GM21825 (cell line): ENCODE measurements at regions not wholly inside any gene's neighbourhood (a gene's known extent, or its start where the extent isn't known, plus 50 kb on each side); places are given as distances from the start of the nearest gene placed in this dataset.
"Not testable (repeated sequence)": the region's sequence is repeated elsewhere in the genome, so short reads cannot be mapped to it uniquely, and the experiment has no call there.

Experiments
- ATAC-seq: cut with Tn5 transposase; IDR thresholded peaks from one replicate; pipeline ENCODE4 v1.9.1; 2021; ENCODE audit warnings: mild to moderate bottlenecking, moderate library complexity; ENCODE audit not compliant: unreplicated experiment

DNA sequence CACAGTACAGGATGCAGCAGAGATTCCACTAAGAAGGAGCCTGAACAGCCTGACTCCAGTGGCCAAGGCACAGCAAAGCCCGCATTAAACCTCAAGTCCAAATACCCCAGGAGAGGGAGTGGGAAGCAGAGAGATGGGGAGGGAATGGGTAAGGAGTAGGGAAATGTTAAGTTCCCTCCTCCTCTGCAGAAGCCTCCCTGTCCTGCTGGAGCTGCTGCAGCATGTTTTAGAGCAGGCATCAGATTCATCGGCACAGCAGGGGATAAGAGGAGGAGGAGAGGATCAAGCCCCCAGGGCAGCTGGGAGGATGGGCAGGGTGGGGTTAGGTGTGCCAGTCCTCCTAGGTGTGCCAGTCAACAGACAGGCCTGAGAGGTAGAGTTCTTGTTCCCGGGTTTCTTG is 709.7 kb downstream of the PTPRU start:
- ATAC-seq: no peak

DNA sequence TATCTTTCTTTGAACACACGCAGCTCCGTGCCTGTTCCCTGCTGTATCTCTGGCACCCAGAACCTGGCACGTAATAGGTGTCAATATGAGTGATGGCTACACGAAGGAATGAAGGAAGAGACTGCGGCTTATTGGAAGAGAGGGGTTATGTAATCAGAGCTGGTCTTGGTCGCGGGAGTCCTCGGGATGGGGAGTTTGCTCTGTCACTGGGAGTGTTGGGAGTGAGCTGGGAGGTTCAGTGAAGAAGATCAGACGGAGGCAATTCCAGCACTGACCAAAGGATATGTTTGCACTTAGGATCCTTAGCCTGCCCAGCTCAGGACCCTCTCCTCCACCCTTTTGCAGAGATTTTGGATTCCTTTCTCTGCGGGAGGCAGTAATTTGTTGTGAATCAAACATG is 709.1 kb downstream of the PTPRU start:
- ATAC-seq: no peak

DNA sequence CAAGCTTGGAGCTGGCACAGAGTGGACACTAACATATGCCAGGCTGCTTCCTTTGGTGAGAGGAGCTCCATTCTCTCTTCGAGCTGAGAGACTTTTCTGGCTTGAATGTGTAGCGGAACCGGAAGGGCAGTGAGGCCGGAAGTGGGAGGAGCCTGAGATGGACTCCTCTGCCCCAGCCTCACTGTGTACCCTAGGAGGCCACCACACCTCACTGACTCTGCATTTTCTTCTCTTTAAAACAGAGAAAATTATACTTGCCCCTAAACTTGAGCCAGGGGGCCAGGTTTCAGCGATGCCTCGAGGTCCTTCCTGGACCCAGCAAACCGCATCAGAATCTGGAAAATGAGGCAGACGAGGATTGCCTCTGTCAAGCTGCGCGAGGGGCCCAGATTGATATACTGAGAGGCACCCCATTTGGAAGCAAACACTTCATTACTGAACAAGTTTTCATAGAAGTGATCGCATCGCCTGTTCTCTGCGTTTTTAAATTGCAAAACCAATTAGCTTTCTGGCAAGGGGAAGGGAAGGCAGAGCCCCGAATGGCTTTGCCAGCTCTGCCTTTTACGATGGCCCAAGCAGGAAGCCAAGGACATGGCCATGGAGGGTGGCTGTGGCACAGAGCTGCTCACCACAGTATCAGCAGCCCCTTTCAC is 708.1 kb downstream of the PTPRU start:
- no peak for ATAC-seq

DNA sequence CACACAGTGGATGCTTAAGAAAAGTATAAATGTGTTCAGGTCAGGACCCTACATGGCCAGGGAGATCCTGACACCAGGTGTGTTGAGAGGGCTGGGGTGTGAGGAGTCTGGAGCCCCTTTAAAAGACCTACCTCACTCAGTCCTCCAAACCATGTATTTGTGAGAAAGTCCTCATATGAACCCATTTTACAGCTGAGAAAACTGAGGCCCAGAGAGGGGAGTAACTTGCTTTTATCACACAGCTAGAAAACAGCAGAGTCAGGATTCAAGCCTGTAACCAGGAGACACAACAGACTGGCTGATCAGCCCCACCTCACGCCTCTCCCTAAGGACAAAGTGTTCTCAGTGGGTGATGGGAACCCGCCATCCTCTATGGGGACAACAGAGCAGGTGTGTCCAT is 706.7 kb downstream of the PTPRU start:
- ATAC-seq: no peak

DNA sequence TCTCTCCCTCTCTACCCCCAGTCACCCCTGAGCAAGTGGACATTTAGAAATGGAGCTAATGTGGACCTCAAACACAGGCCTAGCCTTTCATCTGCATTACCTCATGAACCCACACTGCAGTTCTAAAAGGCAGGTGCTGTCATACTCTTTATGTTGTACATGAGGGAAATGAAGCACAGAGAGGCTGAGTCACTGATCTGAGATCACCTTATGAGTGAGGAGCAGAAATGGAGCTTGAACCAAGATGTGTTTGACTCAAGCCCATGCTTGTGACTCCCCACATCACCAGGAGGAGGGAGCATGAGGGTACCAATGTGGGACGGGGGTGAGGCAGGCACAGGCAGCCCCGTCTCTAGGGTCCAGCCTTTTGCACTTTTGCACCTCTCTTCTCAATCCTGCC is 702.8 kb downstream of the PTPRU start:
- no peak for ATAC-seq

DNA sequence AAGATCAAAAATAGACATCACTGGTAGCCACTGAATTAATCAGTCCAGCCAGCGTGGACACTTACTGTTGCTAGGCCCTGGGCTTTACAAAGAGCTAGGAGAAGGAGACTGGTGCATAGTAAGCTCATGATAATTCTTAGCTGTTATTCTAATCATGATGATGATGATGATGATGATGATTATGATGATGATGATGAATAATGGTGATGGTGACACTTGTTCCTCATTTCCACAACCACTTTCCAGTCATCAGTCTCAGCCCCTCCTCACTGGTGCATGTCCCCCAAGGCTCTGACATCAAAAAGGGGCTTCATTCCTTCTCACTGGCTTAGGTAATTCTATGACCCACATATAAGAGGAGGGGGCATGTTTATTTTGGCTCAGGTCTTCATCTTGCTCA is 701.0 kb downstream of the PTPRU start:
- no peak for ATAC-seq

DNA sequence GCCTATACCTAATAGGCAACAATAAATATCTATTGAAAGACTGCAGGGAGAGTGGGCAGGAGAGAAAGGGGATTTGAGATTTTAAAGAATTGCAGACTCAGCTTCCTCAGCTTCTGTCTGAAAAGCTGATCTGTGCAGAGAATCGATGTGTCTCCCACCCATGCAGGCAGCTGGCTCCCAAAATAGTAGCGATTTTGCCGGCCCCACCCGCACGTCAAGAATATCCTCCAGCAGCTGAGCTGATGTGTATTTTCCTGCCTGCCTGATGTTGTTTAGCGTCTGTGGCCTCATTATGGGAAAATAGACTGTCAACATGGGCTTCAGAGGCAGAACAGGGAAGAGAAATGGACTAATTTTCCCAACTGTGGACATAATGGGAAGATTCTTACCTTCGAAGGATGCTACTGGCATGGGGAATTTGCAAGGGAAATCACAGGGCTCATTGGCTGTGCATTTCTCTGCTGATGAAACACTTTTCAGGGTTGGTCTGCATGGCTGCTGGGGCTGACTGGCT is 699.8 kb downstream of the PTPRU start:
- ATAC-seq: no peak

DNA sequence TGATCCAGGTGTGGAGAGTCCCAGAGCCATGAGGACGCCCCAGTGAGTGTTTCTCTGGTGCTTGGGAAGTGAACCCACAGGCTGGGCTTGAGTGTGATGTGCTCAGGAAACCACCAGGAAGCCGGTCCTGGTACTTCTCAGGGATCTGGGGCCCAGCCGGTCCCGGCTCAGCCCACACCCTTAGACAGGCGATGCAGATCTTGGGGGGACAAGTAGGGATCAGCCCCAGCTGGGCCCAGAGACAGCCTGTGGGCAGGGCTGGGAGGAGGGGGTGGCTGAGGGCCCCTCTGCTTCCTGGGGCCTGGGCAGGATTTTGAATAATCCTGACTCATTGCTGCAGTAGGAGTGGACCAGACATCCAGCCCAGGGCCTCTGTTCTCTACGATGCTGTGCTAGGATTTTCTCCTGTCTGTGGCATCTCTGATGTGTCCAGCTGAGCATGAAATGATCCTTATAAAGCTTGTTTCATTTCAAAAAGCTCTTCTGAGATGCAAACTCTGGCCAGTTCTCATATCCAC is 698.0 kb downstream of the PTPRU start:
- no peak for ATAC-seq

DNA sequence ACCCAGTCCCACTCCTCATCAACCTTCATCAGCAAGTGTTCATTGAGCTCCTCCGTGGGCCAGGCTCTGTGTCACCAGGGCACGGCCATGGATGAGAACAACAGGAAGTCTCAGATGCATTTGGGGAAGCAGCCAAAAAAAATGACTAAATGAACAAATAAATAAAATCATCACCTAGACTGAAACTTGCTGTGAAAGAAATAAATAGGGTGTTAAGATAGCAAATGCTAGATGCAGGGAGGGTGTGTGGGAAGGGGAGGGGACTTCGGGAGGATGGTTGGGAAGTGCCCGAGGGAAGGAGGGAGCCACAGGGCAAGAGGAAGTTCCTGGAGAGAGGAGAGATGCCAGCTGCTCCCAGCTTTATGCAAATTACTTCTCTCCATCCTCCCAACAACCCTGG is 696.7 kb downstream of the PTPRU start:
- ATAC-seq: no peak

DNA sequence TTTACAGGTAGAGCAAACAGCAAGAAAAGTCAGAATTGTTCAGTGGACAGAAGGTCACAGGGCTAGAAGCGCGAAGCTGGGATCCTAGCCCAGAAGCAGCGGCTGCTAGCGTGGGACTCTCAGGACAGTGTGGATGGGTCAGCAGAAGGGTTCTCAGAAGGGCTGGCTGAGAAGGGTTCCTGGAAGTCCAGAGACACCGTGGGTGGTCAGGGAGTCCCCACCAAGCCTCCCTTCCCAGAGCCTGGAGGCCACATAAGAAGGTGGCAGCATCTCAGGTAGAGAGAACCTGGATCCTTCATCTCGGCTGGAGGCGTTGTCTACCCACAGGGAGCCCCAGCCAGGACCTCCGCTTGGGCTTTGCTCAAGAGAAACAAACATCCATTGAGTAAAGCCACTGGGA is 696.3 kb downstream of the PTPRU start:
- ATAC-seq: no peak

DNA sequence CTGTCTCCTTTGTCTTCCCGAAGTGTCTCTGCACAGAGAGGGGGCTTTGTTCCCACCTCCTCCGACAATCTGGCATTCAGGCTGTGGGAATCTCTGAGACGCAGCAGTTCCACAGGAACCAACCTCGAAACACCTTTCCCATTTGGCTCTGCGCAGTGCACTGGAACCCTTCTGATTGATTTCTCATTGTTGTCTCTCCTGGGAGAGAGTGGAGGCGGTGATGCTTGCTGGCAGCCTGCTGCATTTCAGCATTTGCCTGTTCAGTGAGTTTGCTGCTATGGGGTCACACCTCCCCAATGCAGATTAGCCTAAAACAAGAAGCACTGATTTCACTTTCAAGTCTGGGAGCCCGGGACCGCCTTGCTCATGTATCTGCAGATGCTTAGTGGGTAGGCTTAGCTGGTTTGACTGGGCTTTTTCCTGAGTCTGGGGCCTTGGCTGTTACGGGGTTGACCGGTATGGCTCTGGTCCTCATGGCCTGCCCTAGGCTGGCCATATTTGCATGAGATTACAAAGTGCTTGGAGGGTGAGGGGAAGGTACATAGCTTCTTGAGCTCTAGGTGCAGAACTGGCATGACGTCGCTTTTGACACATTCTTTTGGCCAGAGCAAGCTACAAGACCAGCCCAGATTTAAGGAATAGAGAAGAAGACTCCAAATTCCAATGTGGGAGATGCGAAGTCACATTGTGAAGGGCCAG is 695.3 kb downstream of the PTPRU start:
- ATAC-seq: no peak

DNA sequence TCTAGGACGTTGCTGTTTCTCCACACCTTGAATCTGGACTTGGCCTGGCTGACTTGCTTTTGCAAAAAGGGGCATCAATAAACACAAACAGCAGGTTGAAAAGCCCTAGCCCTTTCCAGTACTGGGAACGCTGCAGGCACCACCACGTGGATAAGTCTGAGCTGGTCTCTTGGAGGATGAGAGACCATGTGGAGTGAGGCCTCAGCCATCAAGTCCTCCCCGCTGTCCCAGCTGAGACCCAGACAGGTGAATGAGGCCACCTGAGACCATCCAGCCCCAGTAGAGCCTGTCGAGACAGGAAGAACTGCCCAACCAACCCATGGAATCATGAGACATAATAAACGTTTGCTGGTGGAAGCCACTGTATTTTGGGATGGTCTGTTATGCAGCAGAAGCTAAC is 688.7 kb downstream of the PTPRU start:
- ATAC-seq: no peak

DNA sequence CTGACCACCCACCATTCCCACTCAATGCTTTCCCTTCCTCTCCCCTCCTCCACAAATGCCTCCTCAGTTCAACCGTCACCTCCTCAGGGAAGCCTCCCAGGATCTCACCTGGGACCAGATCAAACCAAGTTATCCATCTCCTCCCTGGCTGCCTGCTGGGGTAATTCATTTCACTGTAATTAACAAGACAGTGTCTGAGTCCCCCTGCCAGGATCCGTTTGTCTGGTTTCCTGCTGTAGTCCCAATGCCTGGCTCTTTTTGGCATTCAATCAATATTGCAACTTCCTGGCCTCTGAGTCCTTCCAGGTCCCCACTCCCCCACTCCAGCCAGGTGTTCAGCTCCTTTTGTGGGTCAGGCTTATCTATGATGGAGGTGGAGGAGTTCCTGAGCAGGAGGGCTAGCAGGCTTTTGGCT is 687.7 kb downstream of the PTPRU start:
- ATAC-seq: no peak

DNA sequence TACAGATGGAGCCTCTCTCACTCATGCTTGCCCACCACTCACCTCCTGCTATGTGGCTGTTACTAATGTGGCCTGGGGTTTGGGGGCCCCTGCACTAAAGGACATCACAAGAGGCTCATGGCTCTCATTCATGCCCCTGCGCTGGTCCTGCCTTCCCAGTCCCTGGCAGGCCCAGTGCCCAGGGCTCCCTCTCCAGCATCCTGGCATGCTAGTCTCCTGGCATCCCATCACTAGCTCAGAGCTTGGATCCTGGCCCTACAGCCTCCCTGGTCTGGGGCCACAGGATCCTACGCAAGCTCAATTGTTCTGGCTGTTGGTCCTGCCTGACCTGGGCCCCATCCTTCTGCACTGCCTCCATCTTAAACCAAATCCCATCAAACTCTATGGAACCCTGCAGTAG is 685.4 kb downstream of the PTPRU start:
- ATAC-seq: no peak

DNA sequence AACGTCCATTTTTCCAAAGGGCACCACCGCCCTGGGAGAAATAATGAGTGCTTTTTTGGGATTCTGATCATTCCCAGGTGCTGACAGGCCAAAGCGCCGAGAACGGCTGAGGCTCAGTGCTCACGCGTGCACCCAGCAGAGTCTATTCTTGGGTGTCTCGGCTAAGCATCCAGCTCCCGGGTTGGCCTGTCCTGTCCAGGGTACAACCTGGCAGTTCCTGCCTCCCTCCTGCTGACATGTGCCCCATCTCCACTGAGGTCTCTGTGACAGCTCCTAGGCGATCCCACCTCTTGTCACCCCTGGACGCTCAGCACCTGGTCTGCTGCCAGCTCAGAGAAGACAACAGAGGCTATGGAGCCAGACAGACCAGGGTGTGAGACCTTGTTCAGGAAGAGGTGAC is 684.5 kb downstream of the PTPRU start:
- ATAC-seq: no peak

DNA sequence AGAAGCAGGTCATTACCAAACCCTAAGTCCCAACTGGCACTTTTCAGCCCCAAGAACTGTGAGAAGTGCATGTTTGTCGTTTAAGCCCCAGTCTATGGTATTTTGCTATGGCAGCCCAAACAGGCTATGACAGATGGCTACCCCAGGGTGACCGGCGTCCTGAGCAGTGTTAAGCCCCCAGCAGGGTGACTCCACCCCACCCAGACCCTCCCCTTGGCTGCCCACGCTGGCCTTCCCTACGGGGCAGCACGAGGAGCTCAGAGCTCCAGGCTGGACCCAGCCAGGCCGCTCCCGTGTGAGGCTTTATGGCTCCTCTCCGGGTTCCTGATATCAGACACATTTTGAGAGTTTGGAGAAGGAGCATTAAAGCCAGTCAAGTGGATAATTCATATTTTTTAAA is 684.0 kb downstream of the PTPRU start:
- ATAC-seq: no peak

DNA sequence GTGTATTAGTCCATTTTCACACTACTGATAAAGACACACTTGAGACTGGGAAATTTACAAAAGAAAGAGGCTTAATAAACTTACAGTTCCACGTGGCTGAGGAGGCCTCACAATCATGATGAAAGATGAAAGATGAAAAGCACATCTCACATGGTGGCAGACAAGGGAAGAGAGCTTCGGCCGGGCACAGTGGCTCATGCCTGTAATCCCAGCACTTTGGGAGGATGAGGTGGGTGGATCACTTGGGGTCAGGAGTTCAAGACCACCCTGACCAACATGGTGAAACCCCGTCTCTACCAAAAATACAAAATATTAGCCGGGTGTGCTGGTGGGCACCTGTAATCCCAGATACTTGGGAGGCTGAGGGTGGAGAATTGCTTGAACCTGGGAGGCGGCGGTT is 682.7 kb downstream of the PTPRU start:
- ATAC-seq: not testable (repeated sequence)

DNA sequence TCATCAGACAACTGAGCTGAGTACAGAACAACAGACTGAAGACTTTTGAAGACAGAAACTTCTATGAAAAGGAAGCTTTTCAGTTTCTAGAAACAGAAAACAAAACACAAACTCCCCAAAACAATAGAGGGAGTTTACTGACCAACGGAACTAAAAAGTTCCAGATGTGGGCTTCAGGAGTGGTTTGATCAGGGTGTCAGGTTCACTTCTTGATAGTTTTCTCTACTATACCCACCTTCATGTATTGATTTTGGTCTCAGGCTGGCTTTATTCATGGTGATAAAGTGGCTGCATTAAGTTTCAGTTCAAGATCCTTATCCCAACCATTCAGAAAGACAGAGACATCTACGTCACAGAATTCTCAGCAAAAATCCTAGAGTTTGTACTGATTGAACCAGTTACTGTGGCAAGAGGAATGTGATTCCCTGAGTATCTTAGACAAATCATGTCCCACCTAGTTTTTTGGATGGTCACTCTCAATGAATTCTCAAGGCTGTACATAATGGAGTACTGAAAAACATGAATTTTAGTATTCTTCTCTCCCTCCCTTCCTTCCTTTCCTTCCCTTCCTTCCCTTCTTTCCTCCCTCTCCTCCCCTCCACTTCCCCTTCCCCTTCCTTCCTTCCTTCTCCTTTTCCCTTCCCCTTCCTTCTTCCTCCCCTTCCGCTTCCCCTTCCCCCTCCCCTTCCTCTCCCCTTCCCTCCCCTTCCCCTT is 680.5 kb downstream of the PTPRU start:
- no peak for ATAC-seq

DNA sequence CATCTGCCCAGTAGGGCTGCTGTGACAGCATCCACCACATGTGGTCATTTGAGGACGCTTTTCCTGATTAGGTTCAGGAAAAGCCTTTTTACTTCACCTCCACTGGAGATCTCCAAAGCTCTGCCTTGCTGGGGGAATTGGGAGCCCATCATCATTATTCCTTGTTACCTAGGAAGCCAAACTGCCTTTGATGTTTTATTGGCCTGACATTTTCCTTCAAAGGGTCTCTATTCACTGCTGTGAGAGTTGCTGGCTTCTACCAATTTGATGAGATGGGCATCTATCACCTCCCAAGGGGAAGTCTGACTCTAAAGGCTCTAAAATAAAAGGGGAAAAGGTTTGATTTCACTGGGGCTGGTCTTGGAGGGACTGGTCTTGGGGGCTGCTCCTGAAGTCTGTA is 678.6 kb downstream of the PTPRU start:
- no peak for ATAC-seq

DNA sequence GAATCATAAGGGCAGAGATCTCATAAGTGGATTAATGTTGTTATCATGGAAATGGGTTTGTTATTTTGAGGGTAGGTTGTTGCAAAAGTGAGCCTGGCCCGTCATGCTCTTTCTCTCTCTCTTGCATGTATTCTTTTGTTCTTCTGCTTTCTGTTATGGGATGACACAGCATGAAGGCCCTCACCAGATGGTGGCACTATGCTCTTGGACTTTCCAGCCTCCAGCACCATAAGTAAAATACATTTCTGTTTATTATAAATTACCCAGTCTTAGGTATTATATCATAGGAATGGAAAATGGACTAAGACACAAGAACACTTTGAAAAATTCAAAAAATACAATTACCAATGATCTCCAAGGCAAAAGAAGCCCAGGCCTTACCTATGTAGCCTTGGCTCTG is 676.1 kb downstream of the PTPRU start:
- no peak for ATAC-seq

DNA sequence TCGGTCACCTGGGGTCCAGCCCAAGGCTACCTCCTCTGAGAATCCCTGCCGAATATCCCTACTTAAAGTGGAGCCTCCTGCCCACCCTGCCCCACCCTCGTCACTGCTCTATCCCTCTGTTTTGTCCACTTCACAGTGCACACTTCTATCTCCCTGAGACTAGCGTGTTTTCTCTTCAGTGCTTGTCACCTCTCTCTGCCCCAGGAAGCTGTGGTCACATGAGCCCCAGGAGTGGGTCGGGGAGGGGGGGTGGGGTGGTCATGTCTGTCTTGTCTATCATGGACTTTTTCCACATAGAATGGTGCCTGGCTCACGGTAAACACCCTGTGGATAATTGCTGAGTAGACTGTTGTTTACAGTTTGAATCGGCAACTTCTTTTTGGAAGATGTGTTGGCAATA is 673.6 kb downstream of the PTPRU start:
- ATAC-seq: no peak

DNA sequence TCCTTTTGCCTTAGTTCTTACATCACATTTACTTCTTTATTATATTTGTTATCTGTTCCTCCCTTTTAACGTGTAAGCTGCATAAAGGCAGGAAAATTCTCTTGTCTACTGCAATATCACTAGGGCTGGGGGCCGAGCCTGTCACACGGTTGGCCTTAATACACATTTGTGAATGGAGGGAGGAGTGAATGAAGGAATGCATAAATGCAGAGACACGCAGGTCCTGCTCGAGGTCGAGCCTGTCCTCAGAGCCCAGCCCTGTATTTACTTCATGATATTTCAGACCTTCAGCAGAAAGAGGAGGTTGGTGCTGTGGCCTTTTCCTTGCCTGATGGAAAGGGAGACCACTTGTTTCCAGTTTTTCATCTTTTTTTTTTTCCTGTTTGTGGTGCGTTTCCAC is 671.3 kb downstream of the PTPRU start:
- no peak for ATAC-seq
